T-cell (primary cell): ENCODE measurements at regions not wholly inside any gene's neighbourhood (a gene's known extent, or its start where the extent isn't known, plus 50 kb on each side); places are given as distances from the start of the nearest gene placed in this dataset.

Experiments used
- ATAC-seq, 4 experiments: fragments of 200-7000 bp in 3 of 4; fragments of 150-1000 bp in 1 of 4; cut with Tn5 transposase; replicated peaks in 1 of 4; 1 replicate in 3 of 4; 2 replicates in 1 of 4; pipeline ENCODE4 v1.10.0; 2021; ENCODE audit warnings: moderate library complexity in 3 of 4, mild to moderate bottlenecking in 2 of 4, moderate number of reproducible peaks in 1 of 4
- CTCF ChIA-PET, 2 donors: fragments of 300-600 bp; sonication (Branson Sonifier 250); formaldehyde crosslinking; loops; one replicate each; lab custom pipeline; 2022; ENCODE audit warnings: antibody characterized with exemption in 2 of 2; lab: Charles Lee
- POLR2A ChIA-PET, 2 donors: fragments of 300-600 bp; sonication (Branson Sonifier 250); formaldehyde crosslinking; loops; one replicate each; lab custom pipeline; 2022; ENCODE audit warnings: antibody characterized with exemption in 2 of 2; lab: Charles Lee
- DNase-seq, 35 experiments: peaks; one replicate each; pipeline versions ENCODE4 v3.0.0 to v3.0.0-alpha.2; 2013 to 2023
- H3K27ac ChIP-seq: one replicate; pipeline ENCODE4 v1.5.1; 2013; ENCODE audit warnings: low read length
- H3K27me3 ChIP-seq, 2 experiments: replicated peaks in 1 of 2; 1 replicate in 1 of 2; 2 replicates in 1 of 2; pipeline versions ENCODE4 v1.6.1 to v1.7.0; 2013; ENCODE audit warnings: low read length in 1 of 2, mixed read lengths in 1 of 2; ENCODE audit not compliant: control insufficient read depth in 2 of 2, insufficient read depth in 2 of 2; ENCODE audit errors: extremely low read depth in 1 of 2
- H3K36me3 ChIP-seq, 2 donors: 1 replicate in 1 of 2; 2 replicates in 1 of 2; pipeline versions ENCODE4 v1.6.1 to v1.7.0; 2013; ENCODE audit warnings: low read length in 1 of 2; ENCODE audit not compliant: control insufficient read depth in 2 of 2, insufficient read depth in 1 of 2; ENCODE audit errors: extremely low read depth in 1 of 2
- H3K4me1 ChIP-seq, 2 experiments: 1 replicate in 1 of 2; 2 replicates in 1 of 2; pipeline versions ENCODE4 v1.6.1 to v1.7.0; 2013; ENCODE audit warnings: low read length in 2 of 2, mixed read lengths in 1 of 2; ENCODE audit not compliant: insufficient read depth in 2 of 2, control insufficient read depth in 1 of 2; ENCODE audit errors: extremely low read depth in 1 of 2
- H3K4me3 ChIP-seq, 2 donors: 1 replicate in 1 of 2; 2 replicates in 1 of 2; pipeline versions ENCODE4 v1.5.1 to v1.7.0; 2013; ENCODE audit warnings: mild to moderate bottlenecking in 2 of 2, low read length in 1 of 2, moderate library complexity in 1 of 2; ENCODE audit not compliant: control insufficient read depth in 1 of 2; ENCODE audit errors: extremely low read depth in 1 of 2
- H3K9me3 ChIP-seq: 2 replicates; pipeline ENCODE4 v1.7.0; 2013
- H3K27ac Mint-ChIP-seq, 2 donors: one replicate each; pipeline ENCODE4 v1.8.0; 2020 to 2021; ENCODE audit warnings: mild to moderate bottlenecking in 2 of 2, mixed read lengths in 2 of 2
- H3K27me3 Mint-ChIP-seq, 2 donors: one replicate each; pipeline ENCODE4 v1.8.0; 2021 to 2022; ENCODE audit warnings: mixed read lengths in 2 of 2
- H3K36me3 Mint-ChIP-seq: one replicate; pipeline ENCODE4 v1.8.0; 2021; ENCODE audit warnings: mixed read lengths
- H3K4me1 Mint-ChIP-seq, 3 donors: one replicate each; pipeline ENCODE4 v1.8.0; 2020 to 2022; ENCODE audit warnings: mixed read lengths in 3 of 3, mild to moderate bottlenecking in 1 of 3
- H3K4me3 Mint-ChIP-seq, 3 donors: one replicate each; pipeline ENCODE4 v1.8.0; 2020 to 2022; ENCODE audit warnings: mild to moderate bottlenecking in 3 of 3, mixed read lengths in 3 of 3, moderate library complexity in 3 of 3
- H3K9me3 Mint-ChIP-seq, 3 donors: one replicate each; pipeline ENCODE4 v1.8.0; 2020 to 2022; ENCODE audit warnings: mixed read lengths in 3 of 3
- WGBS: methylation state at CpG from one replicate; pipeline ENCODE4 v1.1.5; 2013; ENCODE audit warnings: missing lambda C conversion rate; ENCODE audit not compliant: insufficient coverage; 5-methylcytosine and 5-hydroxymethylcytosine counted together

DNA sequence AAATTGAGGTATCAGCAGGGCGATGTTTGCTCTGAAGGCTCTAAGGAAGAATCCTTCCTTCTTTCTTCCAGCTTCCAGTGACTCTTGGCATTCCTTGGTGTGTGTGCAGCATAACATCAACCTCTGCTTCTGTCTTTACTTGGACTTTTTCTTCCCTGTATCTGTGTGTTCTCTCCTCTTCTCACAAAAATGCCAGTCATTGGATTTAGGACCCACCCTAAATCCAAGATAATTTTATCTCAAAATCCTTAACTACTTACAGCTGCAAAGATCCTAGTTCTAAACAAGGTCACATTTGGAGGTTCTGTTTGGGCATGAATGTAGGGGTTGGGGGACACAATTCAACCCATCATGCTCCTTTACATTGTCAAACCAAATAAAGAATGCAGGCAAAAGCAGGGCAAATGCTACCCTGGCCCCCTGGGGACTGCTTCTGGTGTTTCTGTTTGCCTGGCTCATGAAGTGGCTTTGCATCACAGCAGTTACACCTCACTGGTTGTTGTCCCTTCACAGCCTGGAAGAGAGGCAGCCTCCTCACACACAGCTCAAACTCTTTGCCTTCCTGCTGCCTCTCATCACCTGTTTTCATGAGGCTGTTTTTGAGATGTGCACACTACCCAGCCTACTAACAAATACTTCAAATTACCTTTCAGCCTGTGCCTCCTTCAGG, 64.8 kb upstream of the PLCXD3 start:
- Mint-ChIP-seq H3K36me3 (no peaks in the 10 kb centered on the region), H3K4me1 (no peaks in the 10 kb centered on the region), H3K27ac (no peak overlapping the region), H3K4me3 (no peak overlapping the region), H3K27me3 (peaks cover 0 to 3% of the 10 kb centered on the region in 2 donors), H3K9me3 (no peaks in the 10 kb centered on the region)
- H3K27ac ChIP-seq, result no peak overlapping the region
- ATAC-seq (no peak), DNase-seq (no peak)
- WGBS, result 80% methylated on average over 1 of the region's 1 CpG
- POLR2A ChIA-PET, result no interaction called here
- H3K9me3 ChIP-seq, result no peaks in the 10 kb centered on the region
- CTCF ChIA-PET, result no interaction called here
- no peaks in the 10 kb centered on the region for H3K4me1 ChIP-seq
- H3K27me3 ChIP-seq, result no peaks in the 10 kb centered on the region
- H3K36me3 ChIP-seq, result no peaks in the 10 kb centered on the region
- H3K4me3 ChIP-seq, result no peak overlapping the region

DNA sequence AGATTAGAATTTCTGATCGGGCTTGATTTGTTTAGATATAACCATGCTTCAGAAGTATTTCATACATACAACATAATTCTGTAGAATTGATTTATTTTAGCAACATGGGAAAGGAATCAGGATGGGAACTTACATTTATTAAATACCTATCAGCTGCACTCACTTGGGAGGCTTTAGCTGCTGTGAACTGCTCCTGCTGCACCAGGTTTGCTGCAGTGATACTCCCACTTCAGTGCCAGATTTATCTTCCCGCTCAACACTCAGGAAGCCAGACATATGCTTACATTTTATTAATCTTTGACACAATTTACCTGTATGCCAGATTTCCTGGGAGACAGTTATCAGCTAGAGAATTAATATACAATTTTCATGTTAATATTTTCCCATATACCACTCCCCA, 64.0 kb upstream of the PLCXD3 start:
- Histone ChIP-seq H3K36me3 (no peaks in the 10 kb centered on the region), H3K4me3 (no peak overlapping the region), H3K9me3 (no peaks in the 10 kb centered on the region), H3K27me3 (no peaks in the 10 kb centered on the region), H3K27ac (no peak overlapping the region), H3K4me1 (no peaks in the 10 kb centered on the region)
- WGBS, result no CpG with 5 or more reads among the region's 2 CpGs
- peaks cover 0 to 2% (median 0%) of the 10 kb centered on the region in 3 donors for H3K9me3 Mint-ChIP-seq
- H3K27me3 Mint-ChIP-seq, result peaks cover under 1 to 1% of the 10 kb centered on the region in 2 donors
- CTCF ChIA-PET, result no interaction called here
- ATAC-seq (no peak), DNase-seq (no peak)
- POLR2A ChIA-PET, result no interaction called here
- H3K4me3 Mint-ChIP-seq, result no peak overlapping the region
- H3K27ac Mint-ChIP-seq, result no peak overlapping the region
- no peaks in the 10 kb centered on the region for H3K4me1 Mint-ChIP-seq
- no peaks in the 10 kb centered on the region for H3K36me3 Mint-ChIP-seq
